H9 (cell line): ENCODE measurements at regions not wholly inside any gene's neighbourhood (a gene's known extent, or its start where the extent isn't known, plus 50 kb on each side); places are given as distances from the start of the nearest gene placed in this dataset.

Experiments
- DNase-seq: peaks from one replicate; pipeline ENCODE4 v3.0.0-alpha.2; 2017
- H2AFZ ChIP-seq: one replicate; pipeline ENCODE4 v1.6.1; 2013; ENCODE audit warnings: mild to moderate bottlenecking, low read length, control low read depth, moderate library complexity
- H2AK5ac ChIP-seq: 2 replicates; pipeline ENCODE4 v1.6.1; 2013; ENCODE audit warnings: low read length, control low read depth, mixed read lengths; ENCODE audit not compliant: insufficient read length
- H2BK120ac ChIP-seq: one replicate; pipeline ENCODE4 v1.6.1; 2013; ENCODE audit warnings: low read depth, mild to moderate bottlenecking, low read length, control low read depth, inconsistent platforms; ENCODE audit not compliant: poor library complexity, severe bottlenecking
- H2BK12ac ChIP-seq: 2 replicates; pipeline ENCODE4 v1.6.1; 2013; ENCODE audit warnings: low read length, control low read depth, mixed read lengths, low read depth; ENCODE audit not compliant: insufficient read length
- H2BK15ac ChIP-seq: 2 replicates; pipeline ENCODE4 v1.6.1; 2013; ENCODE audit warnings: low read depth, low read length, control low read depth
- H2BK20ac ChIP-seq: one replicate; pipeline ENCODE4 v1.6.1; 2013; ENCODE audit warnings: low read depth, mild to moderate bottlenecking, low read length, control low read depth, inconsistent platforms; ENCODE audit not compliant: poor library complexity, severe bottlenecking
- H2BK5ac ChIP-seq: 2 replicates; pipeline ENCODE4 v1.6.1; 2013; ENCODE audit warnings: low read length, control low read depth, mixed read lengths; ENCODE audit not compliant: insufficient read length
- H3K14ac ChIP-seq: 2 replicates; pipeline ENCODE4 v1.6.1; 2013; ENCODE audit warnings: low read length, control low read depth; ENCODE audit not compliant: insufficient read depth
- H3K18ac ChIP-seq: 2 replicates; pipeline ENCODE4 v1.6.1; 2013; ENCODE audit warnings: low read depth, mild to moderate bottlenecking, mixed read lengths, low read length, control low read depth; ENCODE audit not compliant: insufficient read length
- H3K23ac ChIP-seq: 2 replicates; pipeline ENCODE4 v1.6.1; 2013; ENCODE audit warnings: low read length, control low read depth, mixed read lengths, low read depth; ENCODE audit not compliant: insufficient read length
- H3K23me2 ChIP-seq: 2 replicates; pipeline ENCODE4 v1.6.1; 2013; ENCODE audit warnings: low read depth, mild to moderate bottlenecking, mixed read lengths, low read length, control low read depth; ENCODE audit not compliant: insufficient read length, poor library complexity, severe bottlenecking
- H3K27ac ChIP-seq: 2 replicates; pipeline ENCODE4 v1.5.1; 2013; ENCODE audit warnings: low read length, control low read depth, mixed read lengths, low read depth; ENCODE audit not compliant: insufficient read length
- H3K27me3 ChIP-seq: 2 replicates; pipeline ENCODE4 v1.6.1; 2013; ENCODE audit warnings: low read length, control low read depth, inconsistent platforms; ENCODE audit not compliant: insufficient read depth
- H3K4ac ChIP-seq: 2 replicates; pipeline ENCODE4 v1.6.1; 2013; ENCODE audit warnings: low read depth, mild to moderate bottlenecking, control low read depth, inconsistent platforms, low read length, moderate library complexity
- H3K4me1 ChIP-seq: 2 replicates; pipeline ENCODE4 v1.6.1; 2013; ENCODE audit warnings: low read length, control low read depth, inconsistent platforms; ENCODE audit not compliant: insufficient read depth
- H3K4me2 ChIP-seq: 2 replicates; pipeline ENCODE4 v1.6.1; 2013; ENCODE audit warnings: low read length, control low read depth, mixed read lengths; ENCODE audit not compliant: insufficient read length, insufficient read depth
- H3K56ac ChIP-seq: 2 replicates; pipeline ENCODE4 v1.6.1; 2013; ENCODE audit warnings: low read depth, mild to moderate bottlenecking, mixed read lengths, low read length, control low read depth; ENCODE audit not compliant: insufficient read length
- H3K79me1 ChIP-seq: 2 replicates; pipeline ENCODE4 v1.6.1; 2013; ENCODE audit warnings: low read depth, mild to moderate bottlenecking, moderate library complexity, low read length, control low read depth, inconsistent platforms; ENCODE audit not compliant: insufficient read depth, poor library complexity, severe bottlenecking
- H3K79me2 ChIP-seq: 2 replicates; pipeline ENCODE4 v1.6.1; 2013; ENCODE audit warnings: low read length, control low read depth, inconsistent platforms; ENCODE audit not compliant: insufficient read depth
- H3K9ac ChIP-seq: 2 replicates; pipeline ENCODE4 v1.6.1; 2013; ENCODE audit warnings: low read length, control low read depth, mixed read lengths; ENCODE audit not compliant: insufficient read length; ENCODE audit errors: extremely low read depth
- H3K9me3 ChIP-seq: one replicate; pipeline ENCODE4 v1.6.1; 2013; ENCODE audit warnings: low read depth, low read length, inconsistent platforms; ENCODE audit not compliant: control insufficient read depth
- H3T11ph ChIP-seq: one replicate; pipeline ENCODE4 v1.6.1; 2013; ENCODE audit warnings: mild to moderate bottlenecking, low read length, control low read depth, inconsistent platforms
- H4K20me1 ChIP-seq: one replicate; pipeline ENCODE4 v1.6.1; 2013; ENCODE audit not compliant: control insufficient read depth, insufficient read length, insufficient read depth
- H4K5ac ChIP-seq: 2 replicates; pipeline ENCODE4 v1.6.1; 2013; ENCODE audit warnings: low read depth, mild to moderate bottlenecking, mixed read lengths, low read length, control low read depth; ENCODE audit not compliant: insufficient read length
- H4K8ac ChIP-seq: replicated peaks from 2 replicates; pipeline ENCODE4 v1.6.1; 2013; ENCODE audit warnings: low read length, control low read depth, mixed read lengths, low read depth; ENCODE audit not compliant: insufficient read length
- H4K91ac ChIP-seq: 2 replicates; pipeline ENCODE4 v1.6.1; 2013; ENCODE audit warnings: low read depth, mild to moderate bottlenecking, moderate library complexity, mixed read lengths, low read length, control low read depth; ENCODE audit not compliant: insufficient read length
- H3K27ac Mint-ChIP-seq, 3 experiments: 2 replicates in 2 of 3; 3 replicates in 1 of 3; pipeline ENCODE4 v1.8.0; 2020 to 2021; ENCODE audit warnings: mixed read lengths in 3 of 3, mild to moderate bottlenecking in 1 of 3, moderate library complexity in 1 of 3
- H3K27me3 Mint-ChIP-seq: 2 replicates; pipeline ENCODE4 v1.8.0; 2021; ENCODE audit warnings: low read depth, mild to moderate bottlenecking, moderate library complexity, mixed read lengths
- H3K36me3 Mint-ChIP-seq, 3 experiments: 2 replicates in 2 of 3; 3 replicates in 1 of 3; pipeline ENCODE4 v1.8.0; 2020 to 2021; ENCODE audit warnings: low read depth in 3 of 3, mixed read lengths in 3 of 3; ENCODE audit not compliant: insufficient read depth in 1 of 3
- H3K4me1 Mint-ChIP-seq, 2 experiments: 2 replicates each; pipeline ENCODE4 v1.8.0; 2020; ENCODE audit warnings: mixed read lengths in 2 of 2
- H3K4me3 Mint-ChIP-seq, 2 experiments: 2 replicates in 1 of 2; 3 replicates in 1 of 2; pipeline ENCODE4 v1.8.0; 2020 to 2021; ENCODE audit warnings: mild to moderate bottlenecking in 2 of 2, mixed read lengths in 2 of 2, moderate library complexity in 1 of 2
- H3K9me3 Mint-ChIP-seq, 2 experiments: 2 replicates in 1 of 2; 3 replicates in 1 of 2; pipeline ENCODE4 v1.8.0; 2020; ENCODE audit warnings: mild to moderate bottlenecking in 2 of 2, mixed read lengths in 2 of 2, moderate library complexity in 1 of 2
- WGBS: extraction: QIAGEN DNeasy Blood & Tissue Kit; methylation state at CpG from one replicate; pipeline ENCODE4 v1.1.7; 2013; ENCODE audit warnings: missing lambda C conversion rate, low lambda C conversion rate, mixed read lengths; ENCODE audit not compliant: insufficient read length; ENCODE audit errors: extremely low coverage; 5-methylcytosine and 5-hydroxymethylcytosine counted together
- TF ChIP-seq, protein P1 (sequence below): fragments of 200-600 bp; sonication (generic); conservative IDR thresholded peaks from 3 replicates; pipeline ENCODE4 v1.8.0; 2021; ENCODE audit warnings: antibody characterized with exemption, mild to moderate bottlenecking

DNA sequence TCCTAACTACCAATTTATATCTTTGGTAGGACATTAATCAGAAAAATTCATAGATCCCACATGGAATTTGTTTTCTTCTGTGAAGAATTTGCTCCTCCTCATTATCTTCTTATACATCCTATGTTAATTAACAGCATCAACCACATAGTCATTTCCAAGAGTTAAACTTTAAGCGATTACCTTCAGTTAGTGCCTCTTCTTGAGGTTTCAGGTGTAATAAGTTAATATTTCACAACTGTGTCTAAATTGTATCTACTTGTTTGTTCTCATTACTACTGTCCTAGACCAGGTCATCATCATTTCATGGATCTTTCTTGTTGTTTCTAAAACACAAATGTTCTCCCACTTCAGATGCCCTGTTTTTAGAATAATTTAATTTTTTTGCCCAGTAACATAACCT, 457.9 kb downstream of the FAT4 start:
- Histone ChIP-seq H2AK5ac (no peak overlapping the region), H3K9me3 (peaks cover 8% of the 10 kb centered on the region), H3K14ac (no peak overlapping the region), H3T11ph (no peak overlapping the region), H2AFZ (no peak overlapping the region), H3K9ac (no peak overlapping the region), H4K8ac (no peak overlapping the region), H3K27me3 (no peaks in the 10 kb centered on the region), H3K18ac (no peak overlapping the region), H4K5ac (no peak overlapping the region), H3K4me1 (no peaks in the 10 kb centered on the region), H3K27ac (no peak overlapping the region), H3K23ac (no peak overlapping the region), H2BK20ac (no peak overlapping the region), H4K91ac (no peak overlapping the region), H2BK5ac (no peak overlapping the region), H4K20me1 (no peaks in the 10 kb centered on the region), H3K56ac (no peak overlapping the region), H2BK120ac (no peak overlapping the region), H3K4ac (no peak overlapping the region), H2BK12ac (no peak overlapping the region), H2BK15ac (no peak overlapping the region), H3K79me1 (no peaks in the 10 kb centered on the region), H3K79me2 (no peaks in the 10 kb centered on the region), H3K4me2 (no peak overlapping the region), H3K23me2 (no peaks in the 10 kb centered on the region)
- no peak overlapping the region for H3K4me3 Mint-ChIP-seq
- TF ChIP-seq, protein P1, sequence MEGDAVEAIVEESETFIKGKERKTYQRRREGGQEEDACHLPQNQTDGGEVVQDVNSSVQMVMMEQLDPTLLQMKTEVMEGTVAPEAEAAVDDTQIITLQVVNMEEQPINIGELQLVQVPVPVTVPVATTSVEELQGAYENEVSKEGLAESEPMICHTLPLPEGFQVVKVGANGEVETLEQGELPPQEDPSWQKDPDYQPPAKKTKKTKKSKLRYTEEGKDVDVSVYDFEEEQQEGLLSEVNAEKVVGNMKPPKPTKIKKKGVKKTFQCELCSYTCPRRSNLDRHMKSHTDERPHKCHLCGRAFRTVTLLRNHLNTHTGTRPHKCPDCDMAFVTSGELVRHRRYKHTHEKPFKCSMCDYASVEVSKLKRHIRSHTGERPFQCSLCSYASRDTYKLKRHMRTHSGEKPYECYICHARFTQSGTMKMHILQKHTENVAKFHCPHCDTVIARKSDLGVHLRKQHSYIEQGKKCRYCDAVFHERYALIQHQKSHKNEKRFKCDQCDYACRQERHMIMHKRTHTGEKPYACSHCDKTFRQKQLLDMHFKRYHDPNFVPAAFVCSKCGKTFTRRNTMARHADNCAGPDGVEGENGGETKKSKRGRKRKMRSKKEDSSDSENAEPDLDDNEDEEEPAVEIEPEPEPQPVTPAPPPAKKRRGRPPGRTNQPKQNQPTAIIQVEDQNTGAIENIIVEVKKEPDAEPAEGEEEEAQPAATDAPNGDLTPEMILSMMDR = no peak
- H3K36me3 Mint-ChIP-seq = peaks cover 7 to 31% (median 16%) of the 10 kb centered on the region in 3 experiments
- H3K27ac Mint-ChIP-seq = no peak overlapping the region
- H3K4me1 Mint-ChIP-seq = no peaks in the 10 kb centered on the region
- WGBS = no CpG with 5 or more reads among the region's 1 CpG
- H3K27me3 Mint-ChIP-seq = no peaks in the 10 kb centered on the region
- peaks cover 23 to 28% of the 10 kb centered on the region in 2 experiments for H3K9me3 Mint-ChIP-seq
- DNase-seq = no peak
